Amniotic epithelial cell (primary cell): ENCODE measurements at regions not wholly inside any gene's neighbourhood (a gene's known extent, or its start where the extent isn't known, plus 50 kb on each side); places are given as distances from the start of the nearest gene placed in this dataset.

Experiments used
- DNase-seq: peaks from one replicate; pipeline ENCODE4 v3.0.0-alpha.2; 2010; ENCODE audit warnings: low read depth

- DNase-seq, result no peak
Observed at GRCh38 chr3:161444694-161445077, 51.9 kb upstream of the OTOL1 start.

- no peak for DNase-seq
Observed at GRCh38 chr3:161443921-161444693, 52.5 kb upstream of the OTOL1 start.

- no peak for DNase-seq
Observed at GRCh38 chr3:161430307-161430706, 59.0 kb upstream of the SPTSSB start.

- DNase-seq, result no peak
Observed at GRCh38 chr3:161427347-161427746, 56.0 kb upstream of the SPTSSB start.

- DNase-seq, result no peak
Observed at GRCh38 chr3:161426758-161427157, 55.4 kb upstream of the SPTSSB start.

GRCh38 chr3:161423911-161424522 is 52.7 kb upstream of the SPTSSB start:
- peak; percentile 21 for DNase-seq

- DNase-seq, result peak; percentile 10
Observed at GRCh38 chr3:161422171-161422700, 50.9 kb upstream of the SPTSSB start.
